Stimulated activated CD4-positive, alpha-beta T cell treated with anti-CD3 and anti-CD28 coated beads, Interleukin-15, amount 100 ng/mL, for 1 hour (primary cell): ENCODE measurements at regions not wholly inside any gene's neighbourhood (a gene's known extent, or its start where the extent isn't known, plus 50 kb on each side); places are given as distances from the start of the nearest gene placed in this dataset.
"Not testable (repeated sequence)": the region's sequence is repeated elsewhere in the genome, so short reads cannot be mapped to it uniquely, and the experiment has no call there.

Experiments used
- DNase-seq, 2 donors: peaks; one replicate each; pipeline ENCODE4 v3.0.0-alpha.2; 2020; ENCODE audit warnings: low read depth in 1 of 2, low spot score in 1 of 2

DNA sequence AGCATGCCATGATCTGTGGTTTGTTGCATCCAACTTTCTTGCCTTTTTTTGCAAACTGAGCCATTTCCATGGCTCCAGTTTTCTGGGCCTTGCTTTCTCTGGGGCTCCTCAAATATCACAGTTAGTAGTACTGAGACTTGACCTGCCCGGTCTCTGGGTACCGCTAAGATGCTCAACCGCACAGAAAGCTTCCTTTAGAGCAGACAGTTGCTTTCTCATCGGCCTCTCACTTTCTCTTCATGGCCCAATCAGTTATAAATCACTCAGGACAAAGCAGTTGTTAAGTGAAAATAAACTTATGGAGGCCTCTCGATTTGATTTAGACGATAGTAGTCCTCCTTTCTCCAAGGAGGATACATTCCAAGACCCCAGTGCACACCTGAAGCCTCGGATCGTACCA is 141.2 kb upstream of the ASB18 start:
- no peak for DNase-seq

DNA sequence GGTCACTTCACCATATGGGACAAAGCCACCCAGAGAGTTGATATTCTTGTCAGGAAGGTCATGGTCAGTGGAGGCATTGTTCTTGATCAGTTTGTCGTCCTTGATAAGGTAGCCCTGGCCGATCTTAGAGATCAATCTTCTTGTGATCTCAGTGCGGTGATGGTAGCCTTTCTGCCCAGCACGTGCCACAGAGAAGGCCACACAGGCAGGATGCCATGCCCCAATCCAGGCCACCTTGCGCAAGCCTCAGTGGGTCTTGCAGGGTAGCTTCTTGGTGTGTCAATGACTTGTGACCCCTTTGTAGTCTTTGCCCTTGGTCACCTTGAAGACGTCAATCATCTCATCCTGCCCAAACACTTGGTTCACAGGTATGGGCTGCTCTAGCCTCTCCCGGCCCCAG is 143.9 kb upstream of the ASB18 start:
- DNase-seq, result no peak

DNA sequence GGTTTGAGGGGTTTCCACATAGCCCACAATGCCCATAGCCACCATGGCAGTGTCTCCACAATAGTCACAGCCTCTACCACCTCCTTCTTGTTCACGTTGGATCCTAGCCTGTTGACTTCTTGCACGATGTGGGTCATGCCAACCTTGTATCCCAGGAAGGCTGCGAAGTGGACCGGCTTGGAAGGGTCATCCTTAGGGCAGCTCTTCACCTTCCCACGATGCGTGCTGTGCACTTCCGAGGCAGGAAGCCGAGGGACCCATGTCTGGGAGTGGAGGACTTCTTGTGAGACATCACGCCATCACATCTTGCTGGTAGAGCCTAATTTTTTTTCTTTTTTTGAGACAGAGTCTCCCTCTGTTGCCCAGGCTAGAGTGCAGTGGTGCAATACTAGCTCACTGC is 144.6 kb upstream of the ASB18 start:
- no peak for DNase-seq

DNA sequence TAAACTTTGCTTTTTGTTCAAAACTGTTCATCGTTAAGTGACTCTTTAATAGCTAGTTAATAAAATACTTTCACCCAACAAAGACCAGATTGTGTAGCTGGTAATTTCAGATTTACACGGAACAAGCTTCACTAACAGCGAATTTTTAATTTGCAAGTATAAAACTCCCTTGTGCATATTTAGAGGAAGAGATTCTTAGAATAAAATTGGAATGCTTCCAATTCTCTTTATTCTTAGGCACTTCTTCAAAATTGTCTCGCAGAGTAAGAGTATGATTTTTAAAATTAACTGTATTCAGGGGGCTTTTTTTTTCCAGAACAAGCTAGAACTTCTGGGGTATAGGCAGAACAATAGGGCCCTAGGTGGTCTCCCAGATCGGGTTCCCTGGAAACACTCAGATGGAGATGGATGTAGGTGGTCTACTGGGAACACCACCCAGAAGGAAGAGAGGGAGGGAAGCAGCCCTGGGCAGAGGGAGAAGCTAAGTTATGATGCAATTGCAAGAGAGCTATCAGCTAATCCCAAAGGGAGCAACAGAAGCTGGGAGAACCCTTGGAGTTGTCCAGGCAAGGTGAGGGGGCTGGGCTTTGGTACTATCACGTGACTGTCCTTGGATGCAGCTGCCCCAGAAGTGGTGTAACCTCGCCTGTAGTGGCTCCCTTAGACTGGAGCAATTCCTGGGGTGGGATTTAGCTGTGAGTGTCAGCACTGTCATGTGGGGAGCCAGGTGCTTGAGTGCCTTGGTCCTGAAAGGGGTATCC is 151.7 kb upstream of the ASB18 start:
- no peak for DNase-seq

DNA sequence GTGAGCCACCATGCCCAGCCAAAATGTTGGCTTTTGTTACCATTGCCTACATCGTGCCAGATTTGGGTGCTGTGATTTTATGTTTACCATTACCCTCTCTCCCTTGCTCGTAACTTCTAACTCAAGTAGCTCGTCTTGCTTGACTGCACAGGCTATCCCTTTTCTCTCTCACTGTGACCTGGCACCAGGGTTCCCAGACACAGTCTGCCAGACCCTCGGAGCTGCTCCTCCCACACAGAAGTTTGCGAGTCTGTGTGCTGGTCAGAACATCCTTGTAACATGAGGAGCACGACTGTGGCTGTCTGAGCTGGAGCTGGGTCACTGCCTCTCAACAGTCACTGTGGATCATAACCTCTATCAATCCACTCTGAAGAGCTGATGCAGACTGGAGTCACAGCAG is 152.5 kb upstream of the ACKR3 start:
- DNase-seq, result no peak

DNA sequence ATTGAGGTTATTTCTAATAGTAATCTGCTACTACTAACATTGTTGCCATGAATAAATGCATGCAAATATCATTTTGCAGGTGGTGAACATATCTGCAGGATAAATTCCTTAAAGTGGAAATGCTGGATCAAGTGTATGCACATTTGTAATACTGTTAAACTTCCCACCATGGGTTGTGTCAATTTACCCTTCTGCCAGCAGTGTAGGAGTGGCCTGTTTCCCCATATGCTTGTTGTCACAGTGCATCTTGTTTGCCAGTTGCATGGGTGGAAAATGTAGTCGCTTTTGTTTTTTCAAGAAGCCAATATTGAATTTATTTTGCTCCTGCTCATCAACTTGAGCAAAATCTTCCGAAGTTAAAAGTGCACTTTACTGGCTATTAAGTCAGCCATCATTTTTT is 139.0 kb upstream of the ACKR3 start:
- DNase-seq, result no peak

DNA sequence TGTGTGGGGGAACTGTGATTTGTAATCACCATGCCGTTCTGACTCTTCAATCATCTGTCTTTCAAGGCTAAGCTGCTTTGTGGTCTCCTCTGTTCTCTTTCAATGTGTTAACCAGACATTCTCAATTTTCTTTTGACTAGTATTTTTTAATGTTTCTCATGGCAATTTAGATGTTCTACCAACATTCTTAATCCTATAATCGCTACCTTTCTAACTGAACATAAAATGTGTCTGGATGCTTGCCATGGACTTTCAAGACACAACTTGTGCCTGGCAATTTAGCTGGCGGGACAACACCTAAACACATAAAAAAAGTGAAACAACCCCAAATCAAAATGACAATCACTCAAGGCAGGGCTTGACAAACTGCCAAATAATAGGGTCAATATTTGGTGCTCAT is 135.0 kb upstream of the ACKR3 start:
- DNase-seq, result no peak

DNA sequence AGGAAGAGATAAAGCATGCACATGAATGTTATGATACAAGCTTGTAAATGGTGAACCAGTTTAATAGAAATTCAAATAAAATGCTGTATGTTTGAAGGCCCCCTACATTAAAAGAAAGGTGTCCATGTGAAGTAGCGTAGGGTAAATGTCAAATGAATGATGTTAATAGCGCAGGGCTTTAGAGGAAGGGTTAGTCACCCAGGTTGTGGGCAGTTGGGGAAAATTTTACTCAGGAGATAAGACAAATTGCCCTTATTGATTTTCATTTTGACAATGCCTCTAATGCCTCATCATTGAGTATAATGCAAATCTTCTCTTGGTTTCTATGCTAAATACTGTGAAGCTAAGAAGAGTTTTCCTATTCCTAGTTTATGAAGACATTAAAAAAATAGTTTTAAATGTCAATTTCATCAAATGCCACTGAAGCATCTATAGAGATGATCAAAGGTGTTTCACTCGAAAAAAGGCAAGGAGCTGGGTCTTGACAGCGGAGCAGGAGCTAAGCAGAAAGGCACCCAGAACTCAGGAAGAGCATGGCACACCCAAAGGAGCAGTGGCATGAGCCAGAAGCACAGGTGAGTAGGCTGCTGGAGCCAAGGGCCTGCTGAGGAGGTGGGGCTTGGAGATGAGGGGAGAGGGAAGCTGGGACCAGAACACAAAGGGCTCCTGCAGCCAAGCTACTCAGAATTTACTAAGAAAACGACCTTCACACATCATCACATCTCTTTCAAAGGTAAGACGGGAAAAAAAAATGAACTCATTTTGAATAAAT is 129.3 kb upstream of the ACKR3 start:
- no peak for DNase-seq

DNA sequence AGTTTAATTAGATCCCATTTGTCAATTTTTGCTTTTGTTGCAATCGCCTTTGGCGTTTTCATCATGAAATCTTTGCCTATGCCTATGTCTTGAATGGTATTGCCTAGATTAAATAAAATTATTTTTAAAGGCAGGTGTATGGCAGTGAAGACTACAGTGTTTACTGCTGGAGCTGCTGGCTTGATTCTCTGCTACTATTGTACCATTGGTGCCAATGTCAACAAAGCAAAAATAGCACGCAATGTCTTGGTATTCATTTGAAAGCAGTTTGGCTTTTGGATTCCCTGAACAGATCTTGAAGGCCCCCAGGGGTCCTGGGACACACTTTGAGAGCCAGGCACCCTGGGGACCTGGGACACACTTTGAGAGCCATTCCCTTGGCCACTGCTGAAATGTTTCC is 125.4 kb upstream of the ACKR3 start:
- no peak for DNase-seq

DNA sequence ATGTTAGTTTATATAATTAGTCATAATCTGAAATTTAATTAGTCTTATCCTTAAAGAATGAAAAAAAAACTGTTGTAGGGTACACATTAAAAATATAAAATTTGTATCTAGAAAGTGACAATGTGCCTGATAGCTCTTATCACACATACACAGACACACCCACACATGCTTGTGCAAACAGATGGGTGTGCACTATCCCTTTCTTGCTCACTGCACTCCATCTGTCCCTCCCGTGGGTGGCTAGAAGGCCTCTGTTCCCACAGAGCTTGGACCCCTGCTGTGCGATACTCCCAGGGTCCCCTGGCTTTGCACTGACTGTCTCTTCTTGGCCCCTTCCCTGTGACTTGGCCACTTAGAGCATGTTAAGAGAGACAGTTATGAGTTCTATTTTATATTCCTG is 123.9 kb upstream of the ACKR3 start:
- no peak for DNase-seq

DNA sequence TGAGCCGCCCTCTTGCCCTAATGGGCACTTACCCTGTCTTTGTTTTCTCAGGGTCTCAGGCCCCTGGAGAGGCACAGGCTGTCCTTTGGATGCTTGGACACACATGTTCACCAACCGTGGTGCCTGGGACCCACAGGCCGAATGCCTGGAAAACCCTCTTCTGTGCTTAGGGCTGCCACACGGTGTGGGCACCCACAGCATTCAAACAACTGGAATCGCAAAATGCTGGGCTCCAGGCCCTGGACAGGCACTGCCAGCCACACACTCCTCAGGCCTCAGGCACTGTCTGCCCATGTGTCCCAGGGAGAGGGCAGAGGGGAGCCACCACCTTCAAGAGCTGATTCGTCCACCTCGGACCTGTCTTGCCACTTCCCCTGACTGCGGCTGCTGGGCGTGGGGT is 123.1 kb upstream of the ACKR3 start:
- no peak for DNase-seq

DNA sequence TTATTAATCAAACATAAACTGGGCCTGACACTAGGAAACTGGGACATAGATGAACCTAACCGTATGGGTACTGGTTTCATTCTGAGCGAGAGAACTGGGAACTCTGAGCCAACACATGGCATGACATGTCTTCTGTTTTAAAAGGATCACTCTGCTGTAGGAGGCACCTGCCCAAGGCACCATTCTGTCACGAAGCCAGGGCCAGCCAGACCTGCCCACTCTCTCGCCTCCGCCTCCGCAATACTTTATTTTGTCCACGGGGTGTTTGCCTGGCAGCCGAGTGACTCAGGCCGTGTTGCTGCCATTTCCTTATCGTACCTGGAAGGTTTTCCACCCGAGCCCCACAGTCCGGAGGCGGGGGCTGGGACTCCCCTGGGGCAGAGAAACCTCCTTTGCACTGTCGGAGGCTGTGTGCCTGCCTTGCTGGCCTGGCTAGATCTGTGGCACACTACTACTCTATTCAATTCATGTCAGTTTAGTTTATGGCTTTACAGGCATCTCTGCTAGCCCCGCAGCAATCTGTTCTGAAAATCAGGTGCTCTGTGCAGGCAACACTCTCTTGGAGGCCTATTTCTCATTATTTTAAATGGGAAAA is 120.4 kb upstream of the ACKR3 start:
- no peak for DNase-seq

DNA sequence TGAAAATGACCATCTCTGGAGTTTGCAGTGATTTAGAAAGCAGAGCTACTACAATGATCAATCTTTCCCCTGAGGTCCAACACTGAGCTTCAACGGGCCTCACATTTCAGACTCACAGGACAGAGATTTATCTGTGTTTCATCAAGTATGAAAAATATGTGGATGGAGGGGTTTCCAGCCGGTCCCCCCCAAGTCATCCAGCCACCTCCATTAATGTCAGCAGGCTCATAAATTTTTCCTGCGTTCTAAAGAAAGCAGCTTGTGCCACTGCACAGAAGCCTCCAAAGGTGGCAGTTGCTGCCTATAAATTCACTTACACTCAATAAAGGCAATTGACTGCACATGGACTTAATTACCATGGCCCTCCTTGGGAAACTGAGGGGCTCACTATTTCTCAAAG is 117.4 kb upstream of the ACKR3 start:
- no peak for DNase-seq

DNA sequence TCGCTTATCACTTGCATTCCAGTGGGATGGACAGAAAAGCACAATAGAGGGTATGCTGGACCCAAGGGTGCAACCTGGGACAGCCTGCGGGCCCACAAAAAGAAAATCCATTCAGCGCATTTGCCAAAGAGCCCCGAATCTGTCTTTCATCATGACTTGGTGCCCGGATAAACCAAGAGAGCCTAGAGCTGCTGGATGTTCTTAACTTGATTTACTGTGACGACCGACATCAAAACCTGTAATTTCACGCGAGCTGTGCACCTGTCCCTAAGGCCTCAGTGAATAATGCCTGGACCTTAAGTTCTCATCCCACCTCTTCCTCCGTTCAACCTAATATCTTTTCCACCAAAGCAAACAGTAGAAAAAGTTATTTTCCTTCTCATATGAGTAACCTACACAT is 115.5 kb upstream of the ACKR3 start:
- no peak for DNase-seq

DNA sequence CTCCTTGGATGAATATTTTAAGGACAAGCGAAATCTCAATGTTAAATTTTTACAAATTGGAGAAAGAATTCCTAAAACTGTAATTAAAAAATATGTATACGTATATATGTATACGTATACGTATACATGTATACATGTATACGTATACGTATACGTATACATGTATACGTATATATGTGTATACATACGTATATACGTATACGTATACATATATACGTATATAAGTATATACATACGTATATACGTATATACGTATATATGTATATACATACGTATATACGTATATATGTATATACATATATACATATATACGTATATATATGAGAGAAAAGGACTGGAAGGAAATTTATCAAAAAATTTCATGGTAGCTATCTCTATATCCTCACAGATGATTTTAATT is 110.2 kb upstream of the ACKR3 start:
- no peak for DNase-seq

DNA sequence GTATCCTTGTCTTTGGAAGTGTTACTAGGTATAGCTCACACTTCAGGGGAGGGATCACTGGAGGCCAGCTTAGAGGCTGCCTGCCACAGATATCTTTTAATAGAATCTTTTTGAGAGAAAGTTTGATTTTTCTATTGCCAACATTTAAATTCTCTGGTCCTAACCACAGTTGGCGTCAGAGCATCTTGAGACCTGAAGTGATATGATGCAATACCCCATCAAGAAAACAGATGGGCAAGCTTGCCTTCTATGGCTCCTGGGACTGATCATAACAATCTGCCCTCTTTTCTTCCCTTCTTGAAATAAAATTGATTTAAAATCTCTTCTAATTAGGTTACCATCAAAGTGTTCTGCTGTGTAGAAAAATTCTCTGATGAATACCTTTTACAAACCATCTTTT is 105.5 kb upstream of the ACKR3 start:
- no peak for DNase-seq

DNA sequence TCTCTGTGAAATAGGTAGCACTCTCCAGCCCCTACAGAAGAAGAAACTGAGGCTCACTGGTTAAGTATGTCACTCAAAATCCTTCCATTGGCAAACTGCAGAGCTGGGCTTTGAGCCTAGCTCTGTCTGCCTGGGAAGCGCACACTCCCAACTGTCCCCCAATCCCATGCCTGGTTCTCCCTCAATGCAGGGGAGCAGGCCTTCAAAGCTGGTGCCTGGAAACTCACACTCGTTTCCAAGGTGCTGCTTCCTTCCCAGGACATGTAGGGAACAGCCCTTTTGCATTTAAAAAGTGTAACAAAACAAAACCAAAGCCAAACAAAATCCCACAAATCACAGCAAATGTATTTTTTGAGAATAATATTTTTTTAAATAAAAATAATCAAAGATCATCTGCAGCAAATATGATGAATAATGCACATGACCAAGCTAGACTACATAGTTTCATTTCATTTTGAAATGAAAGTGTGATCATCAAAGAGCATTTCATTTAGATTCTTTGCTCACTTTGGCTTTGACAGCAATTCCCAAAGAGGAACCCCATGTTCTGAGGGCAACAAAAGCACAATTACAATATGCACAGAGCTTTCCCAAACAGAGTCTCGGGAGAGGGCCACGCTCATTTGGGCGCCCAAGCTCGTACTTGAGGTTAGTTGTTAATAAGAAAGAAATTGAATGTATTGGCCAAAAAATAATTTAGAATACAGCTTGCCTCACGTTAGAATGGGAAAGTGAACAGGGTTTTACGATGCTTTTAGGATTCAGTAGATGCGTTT is 96.7 kb upstream of the ACKR3 start:
- DNase-seq, result no peak

DNA sequence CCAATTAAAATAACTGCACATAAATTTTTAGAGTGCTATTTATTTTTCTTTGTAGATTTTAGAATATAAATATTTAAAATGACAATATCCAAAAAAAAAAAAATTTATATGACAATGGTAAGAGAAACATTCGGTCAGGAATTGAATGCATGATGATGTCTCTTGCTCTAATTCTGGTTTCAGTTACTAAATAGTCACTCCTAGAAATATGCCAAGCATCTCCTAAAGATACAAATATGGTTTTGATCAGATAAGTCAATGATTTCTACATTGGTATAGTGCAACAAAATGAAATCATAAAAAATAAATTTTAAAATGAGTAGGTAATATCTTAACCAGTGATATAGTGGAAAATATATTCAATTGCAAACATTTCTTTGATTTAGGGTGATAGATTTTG is 95.9 kb upstream of the ACKR3 start:
- DNase-seq, result no peak

DNA sequence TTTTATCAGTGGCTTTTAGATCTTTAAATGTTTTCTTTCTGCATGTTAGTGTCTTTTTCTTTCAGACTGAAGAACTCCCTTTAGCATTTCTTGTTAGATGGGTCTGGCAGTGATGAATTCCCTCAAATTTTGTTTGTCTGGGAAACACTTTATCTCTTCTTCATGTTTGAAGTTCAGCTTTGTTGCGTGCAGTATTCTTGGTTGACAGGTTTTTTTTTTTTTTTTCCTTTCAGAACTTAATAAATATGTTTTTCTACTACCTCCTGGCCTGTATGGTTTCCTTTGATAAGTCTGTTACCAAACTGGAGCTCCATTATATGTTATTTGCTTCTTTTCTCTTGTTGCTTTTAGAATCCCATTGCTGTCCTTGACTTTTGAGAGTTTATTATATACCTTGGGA is 89.8 kb upstream of the ACKR3 start:
- no peak for DNase-seq

DNA sequence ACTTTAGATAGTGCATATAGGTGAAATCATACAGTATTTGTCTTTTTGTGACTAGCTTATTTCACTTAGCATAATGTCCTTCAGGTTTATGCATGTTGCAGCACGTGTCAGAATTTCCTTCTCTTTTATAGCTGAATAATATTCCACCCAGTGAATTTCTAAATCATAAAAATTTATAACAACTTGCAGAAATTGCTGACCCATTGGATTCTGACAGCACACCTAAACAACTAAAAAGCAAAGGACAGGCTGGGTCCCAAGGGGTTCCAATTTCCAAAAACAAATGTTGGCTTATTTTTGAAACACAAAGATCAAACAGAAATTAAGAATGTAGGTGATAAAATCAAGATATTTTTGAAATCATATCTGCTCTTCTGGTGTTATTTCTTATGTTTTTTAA is 86.5 kb upstream of the ACKR3 start:
- no peak for DNase-seq

DNA sequence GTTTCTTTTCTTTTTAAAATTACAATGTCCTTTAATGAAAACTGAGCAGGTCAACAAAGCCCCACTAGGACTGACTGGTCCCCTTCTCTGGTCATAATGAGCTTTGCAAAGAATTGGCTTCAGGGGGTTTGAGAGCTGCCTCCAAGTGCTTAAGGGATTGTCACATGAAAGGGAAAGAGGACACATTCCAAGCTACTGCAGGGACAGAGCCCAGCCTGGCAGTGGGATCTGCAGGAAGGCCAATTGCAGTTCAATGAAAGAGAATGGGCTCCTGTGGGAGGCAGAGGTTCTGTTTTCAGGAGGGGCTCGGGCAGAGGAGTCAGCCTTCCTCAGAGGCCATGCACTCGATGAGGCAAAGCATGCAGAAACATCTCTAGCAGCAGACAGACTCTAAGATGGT is 84.1 kb upstream of the ACKR3 start:
- DNase-seq, result no peak

DNA sequence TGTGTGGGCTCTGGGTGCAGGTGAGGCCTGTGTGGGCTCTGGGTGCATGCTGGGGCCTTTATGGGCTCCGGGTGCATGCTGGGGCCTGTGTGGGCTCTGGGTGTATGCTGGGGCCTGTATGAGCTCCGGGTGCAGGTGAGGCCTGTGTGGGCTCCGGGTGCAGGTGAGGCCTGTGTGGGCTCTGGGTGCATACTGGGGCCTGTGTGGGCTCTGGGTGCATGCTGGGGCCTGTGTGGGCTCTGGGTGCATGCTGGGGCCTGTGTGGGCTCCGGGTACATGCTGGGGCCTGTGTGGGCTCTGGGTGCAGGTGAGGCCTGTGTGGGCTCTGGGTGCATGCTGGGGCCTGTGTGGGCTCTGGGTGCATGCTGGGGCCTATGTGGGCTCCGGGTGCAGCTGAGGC is 80.5 kb upstream of the ACKR3 start:
- DNase-seq, result not testable (repeated sequence)
